Liver (tissue), 8 donors: ENCODE measurements at regions not wholly inside any gene's neighbourhood (a gene's known extent, or its start where the extent isn't known, plus 50 kb on each side); places are given as distances from the start of the nearest gene placed in this dataset.

ENCODE experiments used
- DNase-seq: peaks from one replicate; pipeline ENCODE4 v3.0.0-alpha.2; 2017; ENCODE audit warnings: low spot score
- H3K27ac ChIP-seq, 2 donors: one replicate each; pipeline ENCODE4 v1.7.0; 2013; ENCODE audit warnings: inconsistent platforms in 2 of 2, low read length in 2 of 2, control low read depth in 1 of 2, low read depth in 1 of 2, mild to moderate bottlenecking in 1 of 2
- H3K27me3 ChIP-seq, 4 donors: one replicate each; pipeline versions ENCODE4 v1.6.1 to v1.7.0; 2013; ENCODE audit warnings: low read length in 3 of 4, inconsistent platforms in 1 of 4, mild to moderate bottlenecking in 1 of 4, moderate library complexity in 1 of 4; ENCODE audit not compliant: control insufficient read depth in 4 of 4, insufficient read depth in 4 of 4
- H3K36me3 ChIP-seq, 4 donors: one replicate each; pipeline versions ENCODE4 v1.6.1 to v1.7.0; 2013; ENCODE audit warnings: low read length in 3 of 4, mild to moderate bottlenecking in 3 of 4, low read depth in 1 of 4, moderate library complexity in 1 of 4; ENCODE audit not compliant: control insufficient read depth in 4 of 4, insufficient read depth in 3 of 4
- H3K4me1 ChIP-seq, 4 donors: one replicate each; pipeline versions ENCODE4 v1.6.1 to v1.7.0; 2013; ENCODE audit warnings: low read length in 3 of 4, mild to moderate bottlenecking in 3 of 4, moderate library complexity in 1 of 4; ENCODE audit not compliant: control insufficient read depth in 4 of 4, insufficient read depth in 4 of 4
- H3K4me3 ChIP-seq, 3 donors: one replicate each; pipeline versions ENCODE4 v1.6.1 to v1.7.0; 2013; ENCODE audit warnings: low read length in 3 of 3, control low read depth in 1 of 3, low read depth in 1 of 3, mild to moderate bottlenecking in 1 of 3
- H3K9ac ChIP-seq, 2 donors: one replicate each; pipeline ENCODE4 v1.7.0; 2013; ENCODE audit warnings: low read length in 2 of 2, mild to moderate bottlenecking in 2 of 2, moderate library complexity in 2 of 2, control low read depth in 1 of 2, low read depth in 1 of 2
- H3K9me3 ChIP-seq, 4 donors: one replicate each; pipeline versions ENCODE4 v1.6.1 to v1.7.0; 2013; ENCODE audit warnings: low read length in 3 of 4; ENCODE audit not compliant: control insufficient read depth in 4 of 4
- EGR1 ChIP-seq, 2 donors: IDR thresholded peaks; 2 replicates each; pipeline ENCODE4 v1.6.1; 2016 to 2018; ENCODE audit warnings: antibody characterized with exemption in 2 of 2, low read depth in 2 of 2
- FOXA1 ChIP-seq: IDR thresholded peaks from 2 replicates; pipeline ENCODE4 v1.6.1; 2016; ENCODE audit warnings: antibody characterized with exemption
- FOXA2 ChIP-seq: IDR thresholded peaks from 2 replicates; pipeline ENCODE4 v1.6.1; 2016; ENCODE audit warnings: antibody characterized with exemption
- HNF4A ChIP-seq, 2 donors: conservative IDR thresholded peaks; 2 replicates each; pipeline ENCODE4 v1.6.1; 2016; ENCODE audit warnings: antibody characterized with exemption in 2 of 2, mild to moderate bottlenecking in 2 of 2
- HNF4G ChIP-seq: IDR thresholded peaks from 2 replicates; pipeline ENCODE4 v1.6.1; 2016; ENCODE audit warnings: antibody characterized with exemption
- NR2F2 ChIP-seq: IDR thresholded peaks from 2 replicates; pipeline ENCODE4 v1.6.1; 2016; ENCODE audit warnings: antibody characterized with exemption
- RXRA ChIP-seq, 2 donors: IDR thresholded peaks; 2 replicates each; pipeline ENCODE4 v1.6.1; 2017 to 2018; ENCODE audit warnings: antibody characterized with exemption in 2 of 2, mild to moderate bottlenecking in 1 of 2
- SP1 ChIP-seq: IDR thresholded peaks from 2 replicates; pipeline ENCODE4 v1.6.1; 2018; ENCODE audit warnings: antibody characterized with exemption, mild to moderate bottlenecking
- TAF1 ChIP-seq: conservative IDR thresholded peaks from 2 replicates; pipeline ENCODE4 v1.6.1; 2016; ENCODE audit warnings: antibody characterized with exemption, mild to moderate bottlenecking
- WGBS: extraction: QIAGEN DNeasy Blood & Tissue Kit; methylation state at CpG from one replicate; pipeline ENCODE4 v1.1.7; 2013; 5-methylcytosine and 5-hydroxymethylcytosine counted together
- TF ChIP-seq, protein P1 (sequence below): IDR thresholded peaks from 2 replicates; pipeline ENCODE4 v1.6.1; 2016; ENCODE audit warnings: antibody characterized with exemption
- TF ChIP-seq, protein P2 (sequence below): fragments of 150-350 bp; IDR thresholded peaks from 2 replicates; pipeline ENCODE4 v1.5.1; 2017; ENCODE audit warnings: improper control_type of control experiment, low read depth, low read length; ENCODE audit not compliant: missing input control
- TF ChIP-seq, protein P3 (sequence below): IDR thresholded peaks from 2 replicates; pipeline ENCODE4 v1.6.1; 2016; ENCODE audit warnings: antibody characterized with exemption, mild to moderate bottlenecking
- TF ChIP-seq, protein P4 (sequence below): IDR thresholded peaks from 2 replicates; pipeline ENCODE4 v1.6.1; 2016; ENCODE audit warnings: antibody characterized with exemption
- donor health status: healthy.
- donor health status: healthy.
- donor health status: healthy.
- donor health status: healthy.
- donor health status: healthy.

DNA sequence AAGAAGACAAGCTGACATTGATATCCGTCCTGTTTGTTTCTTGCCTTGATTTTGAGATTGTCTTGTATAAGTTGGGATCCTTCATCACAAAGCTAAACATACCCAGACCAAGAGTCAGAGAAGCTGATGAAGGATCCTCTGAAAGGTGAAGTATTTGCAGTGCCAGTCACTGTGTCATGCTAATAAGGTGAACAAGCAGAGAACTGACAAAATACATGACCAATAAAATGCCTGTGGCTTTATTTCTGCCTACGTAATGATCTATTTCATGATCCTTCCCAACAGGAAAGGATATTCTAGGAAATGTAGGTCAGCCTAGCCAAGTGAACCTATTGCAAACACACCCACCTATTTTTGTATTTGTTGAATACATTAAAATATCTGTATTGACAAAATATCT lies 351.3 kb upstream of the CDH9 start:
- DNase-seq, result no peak
- 65% methylated on average over 2 of the region's 2 CpGs for WGBS
- Histone ChIP-seq H3K27me3 (no peaks in the 10 kb centered on the region), H3K9me3 (no peaks in the 10 kb centered on the region), H3K4me3 (no peak overlapping the region), H3K27ac (no peak overlapping the region), H3K4me1 (no peaks in the 10 kb centered on the region), H3K9ac (no peak overlapping the region), H3K36me3 (no peaks in the 10 kb centered on the region)
- TF ChIP-seq SP1 (no peak), FOXA2 (no peak)

DNA sequence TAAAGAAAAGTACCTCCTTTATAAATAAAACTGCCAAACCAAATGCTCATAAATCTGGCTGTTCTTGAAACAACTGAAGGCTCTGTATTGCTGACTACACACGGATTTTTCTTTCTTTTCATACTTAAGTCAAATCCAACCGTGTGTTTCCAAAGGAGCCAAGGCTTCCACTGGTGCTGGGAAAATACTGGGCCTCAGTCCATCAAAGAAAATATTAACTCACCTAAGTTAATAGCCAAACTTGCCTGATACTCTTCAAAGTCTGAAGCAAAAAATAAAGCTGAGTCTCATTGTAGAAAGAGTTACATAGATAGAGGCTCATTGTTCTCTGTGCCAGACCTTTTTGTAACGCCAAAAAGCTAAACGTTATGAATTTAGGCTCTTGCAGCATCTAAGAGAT lies 350.4 kb upstream of the CDH9 start:
- Histone ChIP-seq H3K36me3 (no peaks in the 10 kb centered on the region), H3K9me3 (no peaks in the 10 kb centered on the region), H3K4me1 (no peaks in the 10 kb centered on the region), H3K9ac (no peak overlapping the region), H3K27ac (no peak overlapping the region), H3K4me3 (no peak overlapping the region), H3K27me3 (no peaks in the 10 kb centered on the region)
- WGBS, result 44% methylated on average over 4 of the region's 4 CpGs
- DNase-seq, result no peak
- no peak for TF ChIP-seq RXRA (IDR thresholded peaks at IDR 0.05)
- TF ChIP-seq TAF1, result no peak
- TF ChIP-seq NR2F2, result no peak
- TF ChIP-seq, protein P1, sequence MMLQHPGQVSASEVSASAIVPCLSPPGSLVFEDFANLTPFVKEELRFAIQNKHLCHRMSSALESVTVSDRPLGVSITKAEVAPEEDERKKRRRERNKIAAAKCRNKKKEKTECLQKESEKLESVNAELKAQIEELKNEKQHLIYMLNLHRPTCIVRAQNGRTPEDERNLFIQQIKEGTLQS, result no peak

DNA sequence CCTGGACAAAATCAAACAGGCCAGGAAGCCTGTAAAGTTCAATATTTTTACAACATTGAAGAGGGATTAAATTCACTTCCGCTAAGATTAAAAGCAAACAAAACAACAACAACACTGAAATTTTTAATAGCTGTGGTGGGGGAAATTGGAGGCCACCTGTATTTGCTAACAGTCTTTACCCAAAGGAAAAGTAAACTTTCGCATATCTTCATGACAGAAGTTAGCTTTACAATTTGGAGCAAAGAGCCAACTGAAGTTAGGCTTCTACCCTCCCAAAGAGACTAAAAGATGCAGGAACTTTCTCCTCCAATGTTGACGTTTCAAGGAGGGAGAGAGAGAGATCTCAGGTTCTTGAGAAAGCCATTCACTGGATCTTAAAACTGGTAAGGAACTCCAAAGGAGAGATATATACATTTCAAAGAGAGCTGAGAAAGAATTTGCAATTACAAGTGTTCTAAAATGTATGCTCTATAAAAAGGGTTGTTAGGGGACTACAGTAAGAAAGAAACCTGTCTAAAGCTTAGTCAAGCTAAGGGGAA lies 349.2 kb upstream of the CDH9 start:
- no peak for DNase-seq
- Histone ChIP-seq H3K27me3 (no peaks in the 10 kb centered on the region), H3K27ac (no peak overlapping the region), H3K9me3 (no peaks in the 10 kb centered on the region), H3K4me3 (no peak overlapping the region), H3K36me3 (no peaks in the 10 kb centered on the region), H3K4me1 (no peaks in the 10 kb centered on the region), H3K9ac (no peak overlapping the region)
- TF ChIP-seq, protein P2, sequence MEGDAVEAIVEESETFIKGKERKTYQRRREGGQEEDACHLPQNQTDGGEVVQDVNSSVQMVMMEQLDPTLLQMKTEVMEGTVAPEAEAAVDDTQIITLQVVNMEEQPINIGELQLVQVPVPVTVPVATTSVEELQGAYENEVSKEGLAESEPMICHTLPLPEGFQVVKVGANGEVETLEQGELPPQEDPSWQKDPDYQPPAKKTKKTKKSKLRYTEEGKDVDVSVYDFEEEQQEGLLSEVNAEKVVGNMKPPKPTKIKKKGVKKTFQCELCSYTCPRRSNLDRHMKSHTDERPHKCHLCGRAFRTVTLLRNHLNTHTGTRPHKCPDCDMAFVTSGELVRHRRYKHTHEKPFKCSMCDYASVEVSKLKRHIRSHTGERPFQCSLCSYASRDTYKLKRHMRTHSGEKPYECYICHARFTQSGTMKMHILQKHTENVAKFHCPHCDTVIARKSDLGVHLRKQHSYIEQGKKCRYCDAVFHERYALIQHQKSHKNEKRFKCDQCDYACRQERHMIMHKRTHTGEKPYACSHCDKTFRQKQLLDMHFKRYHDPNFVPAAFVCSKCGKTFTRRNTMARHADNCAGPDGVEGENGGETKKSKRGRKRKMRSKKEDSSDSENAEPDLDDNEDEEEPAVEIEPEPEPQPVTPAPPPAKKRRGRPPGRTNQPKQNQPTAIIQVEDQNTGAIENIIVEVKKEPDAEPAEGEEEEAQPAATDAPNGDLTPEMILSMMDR, result no peak
- TF ChIP-seq FOXA1 (no peak), HNF4G (no peak), SP1 (no peak), FOXA2 (no peak), EGR1 (IDR thresholded peaks at IDR 0.05; ENCODE audit: low read depth in 2 of 2) (no peak), NR2F2 (no peak), RXRA (IDR thresholded peaks at IDR 0.05) (no peak), HNF4A (conservative IDR thresholded peaks at IDR 0.05) (no peak)
- TF ChIP-seq, protein P1, result no peak
- TF ChIP-seq, protein P3, sequence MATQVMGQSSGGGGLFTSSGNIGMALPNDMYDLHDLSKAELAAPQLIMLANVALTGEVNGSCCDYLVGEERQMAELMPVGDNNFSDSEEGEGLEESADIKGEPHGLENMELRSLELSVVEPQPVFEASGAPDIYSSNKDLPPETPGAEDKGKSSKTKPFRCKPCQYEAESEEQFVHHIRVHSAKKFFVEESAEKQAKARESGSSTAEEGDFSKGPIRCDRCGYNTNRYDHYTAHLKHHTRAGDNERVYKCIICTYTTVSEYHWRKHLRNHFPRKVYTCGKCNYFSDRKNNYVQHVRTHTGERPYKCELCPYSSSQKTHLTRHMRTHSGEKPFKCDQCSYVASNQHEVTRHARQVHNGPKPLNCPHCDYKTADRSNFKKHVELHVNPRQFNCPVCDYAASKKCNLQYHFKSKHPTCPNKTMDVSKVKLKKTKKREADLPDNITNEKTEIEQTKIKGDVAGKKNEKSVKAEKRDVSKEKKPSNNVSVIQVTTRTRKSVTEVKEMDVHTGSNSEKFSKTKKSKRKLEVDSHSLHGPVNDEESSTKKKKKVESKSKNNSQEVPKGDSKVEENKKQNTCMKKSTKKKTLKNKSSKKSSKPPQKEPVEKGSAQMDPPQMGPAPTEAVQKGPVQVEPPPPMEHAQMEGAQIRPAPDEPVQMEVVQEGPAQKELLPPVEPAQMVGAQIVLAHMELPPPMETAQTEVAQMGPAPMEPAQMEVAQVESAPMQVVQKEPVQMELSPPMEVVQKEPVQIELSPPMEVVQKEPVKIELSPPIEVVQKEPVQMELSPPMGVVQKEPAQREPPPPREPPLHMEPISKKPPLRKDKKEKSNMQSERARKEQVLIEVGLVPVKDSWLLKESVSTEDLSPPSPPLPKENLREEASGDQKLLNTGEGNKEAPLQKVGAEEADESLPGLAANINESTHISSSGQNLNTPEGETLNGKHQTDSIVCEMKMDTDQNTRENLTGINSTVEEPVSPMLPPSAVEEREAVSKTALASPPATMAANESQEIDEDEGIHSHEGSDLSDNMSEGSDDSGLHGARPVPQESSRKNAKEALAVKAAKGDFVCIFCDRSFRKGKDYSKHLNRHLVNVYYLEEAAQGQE, result no peak
- TF ChIP-seq, protein P4, sequence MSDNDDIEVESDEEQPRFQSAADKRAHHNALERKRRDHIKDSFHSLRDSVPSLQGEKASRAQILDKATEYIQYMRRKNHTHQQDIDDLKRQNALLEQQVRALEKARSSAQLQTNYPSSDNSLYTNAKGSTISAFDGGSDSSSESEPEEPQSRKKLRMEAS, result no peak
- 54% methylated on average over 3 of the region's 3 CpGs for WGBS
